ENCODE measurements at regions not wholly inside any gene's neighbourhood (a gene's known extent, or its start where the extent isn't known, plus 50 kb on each side); places are given as distances from the start of the nearest gene placed in this dataset.
"Not testable (repeated sequence)": the region's sequence is repeated elsewhere in the genome, so short reads cannot be mapped to it uniquely, and the experiment has no call there.

- Mint-ChIP-seq H3K4me3 (no peak overlapping the region), H3K27ac (no peak overlapping the region), H3K9me3 (no peaks in the 10 kb centered on the region), H3K36me3 (ENCODE audit: low read depth) (no peaks in the 10 kb centered on the region), H3K4me1 (no peaks in the 10 kb centered on the region), H3K27me3 (no peaks in the 10 kb centered on the region)
- ChIA-PET POLR2A (no interaction called here), CTCF (no interaction called here)
- DNase-seq, result no peak
Measured at GRCh38 chr2:183530333-183530901, 406.2 kb downstream of the NUP35 start.

DNA sequence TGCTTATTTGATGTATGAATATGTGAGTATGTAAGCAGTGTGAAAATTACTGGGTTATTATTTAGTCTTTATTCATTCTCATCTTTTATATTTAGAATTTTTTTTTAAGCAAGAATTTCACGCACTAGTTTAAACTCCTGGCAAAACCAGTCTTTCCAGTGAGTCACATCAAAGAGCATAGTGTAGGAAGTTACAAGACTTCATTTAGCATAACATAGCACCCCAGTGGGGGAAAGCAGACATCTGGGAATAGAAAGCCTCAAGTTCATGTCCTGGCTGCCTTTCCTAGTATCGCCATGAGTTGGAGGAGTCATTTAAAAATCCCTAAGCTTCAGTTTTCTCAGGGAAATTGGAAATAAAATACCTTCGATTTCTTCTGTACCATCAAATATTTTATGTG, 408.3 kb downstream of the NUP35 start:
- H3K27ac Mint-ChIP-seq, result no peak overlapping the region
- POLR2A ChIA-PET, result no interaction called here
- CTCF ChIA-PET, result no interaction called here
- H3K4me1 Mint-ChIP-seq, result no peaks in the 10 kb centered on the region
- no peak overlapping the region for H3K4me3 Mint-ChIP-seq
- H3K36me3 Mint-ChIP-seq (ENCODE audit: low read depth), result no peaks in the 10 kb centered on the region
- DNase-seq, result no peak
- no peaks in the 10 kb centered on the region for H3K9me3 Mint-ChIP-seq
- no peaks in the 10 kb centered on the region for H3K27me3 Mint-ChIP-seq

- Mint-ChIP-seq H3K4me1 (no peaks in the 10 kb centered on the region), H3K9me3 (no peaks in the 10 kb centered on the region), H3K36me3 (ENCODE audit: low read depth) (no peaks in the 10 kb centered on the region), H3K4me3 (no peak overlapping the region), H3K27ac (no peak overlapping the region), H3K27me3 (no peaks in the 10 kb centered on the region)
- DNase-seq, result no peak
- POLR2A ChIA-PET, result no interaction called here
- CTCF ChIA-PET, result no interaction called here
Measured at GRCh38 chr2:183533021-183533420, 408.8 kb downstream of the NUP35 start.

DNA sequence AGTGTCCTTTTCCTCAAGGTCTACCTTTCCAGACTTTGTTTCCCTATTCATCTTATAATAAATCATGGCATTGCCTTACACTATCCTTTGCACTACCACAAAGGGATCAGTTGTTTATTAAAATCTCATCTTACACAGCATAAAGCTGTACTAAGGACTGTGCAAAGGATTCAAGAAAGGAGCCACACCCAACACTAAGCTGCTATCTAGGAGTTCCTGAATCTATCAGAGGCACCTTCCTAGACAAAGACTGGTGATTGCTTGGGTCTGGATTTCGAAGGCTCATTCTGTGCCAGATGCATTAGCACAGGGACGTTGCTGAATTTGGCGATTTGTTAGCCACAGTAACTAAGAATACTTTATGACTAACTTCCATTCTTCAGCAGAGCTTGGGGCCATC, 412.0 kb downstream of the NUP35 start:
- Mint-ChIP-seq H3K4me1 (no peaks in the 10 kb centered on the region), H3K27me3 (no peaks in the 10 kb centered on the region), H3K9me3 (no peaks in the 10 kb centered on the region), H3K36me3 (ENCODE audit: low read depth) (no peaks in the 10 kb centered on the region), H3K4me3 (no peak overlapping the region), H3K27ac (no peak overlapping the region)
- CTCF ChIA-PET, result no interaction called here
- POLR2A ChIA-PET, result no interaction called here
- no peak for DNase-seq

GRCh38 chr2:183536714-183537113, 412.5 kb downstream of the NUP35 start:
- Mint-ChIP-seq H3K36me3 (ENCODE audit: low read depth) (no peaks in the 10 kb centered on the region), H3K27ac (no peak overlapping the region), H3K27me3 (no peaks in the 10 kb centered on the region), H3K9me3 (no peaks in the 10 kb centered on the region), H3K4me1 (no peaks in the 10 kb centered on the region), H3K4me3 (no peak overlapping the region)
- CTCF ChIA-PET, result no interaction called here
- POLR2A ChIA-PET, result no interaction called here
- no peak for DNase-seq

- ChIA-PET POLR2A (no interaction called here), CTCF (no interaction called here)
- H3K9me3 Mint-ChIP-seq, result peaks cover 15% of the 10 kb centered on the region
- no peaks in the 10 kb centered on the region for H3K36me3 Mint-ChIP-seq (ENCODE audit: low read depth)
- no peak overlapping the region for H3K4me3 Mint-ChIP-seq
- DNase-seq, result no peak
- no peaks in the 10 kb centered on the region for H3K27me3 Mint-ChIP-seq
- no peaks in the 10 kb centered on the region for H3K4me1 Mint-ChIP-seq
- no peak overlapping the region for H3K27ac Mint-ChIP-seq
Measured at GRCh38 chr2:183541766-183542165, 417.5 kb downstream of the NUP35 start.

GRCh38 chr2:183542606-183543005, 418.4 kb downstream of the NUP35 start:
- Mint-ChIP-seq H3K9me3 (peaks cover 21% of the 10 kb centered on the region), H3K27ac (no peak overlapping the region), H3K36me3 (ENCODE audit: low read depth) (no peaks in the 10 kb centered on the region), H3K4me1 (no peaks in the 10 kb centered on the region), H3K27me3 (no peaks in the 10 kb centered on the region), H3K4me3 (no peak overlapping the region)
- ChIA-PET CTCF (no interaction called here), POLR2A (no interaction called here)
- no peak for DNase-seq

DNA sequence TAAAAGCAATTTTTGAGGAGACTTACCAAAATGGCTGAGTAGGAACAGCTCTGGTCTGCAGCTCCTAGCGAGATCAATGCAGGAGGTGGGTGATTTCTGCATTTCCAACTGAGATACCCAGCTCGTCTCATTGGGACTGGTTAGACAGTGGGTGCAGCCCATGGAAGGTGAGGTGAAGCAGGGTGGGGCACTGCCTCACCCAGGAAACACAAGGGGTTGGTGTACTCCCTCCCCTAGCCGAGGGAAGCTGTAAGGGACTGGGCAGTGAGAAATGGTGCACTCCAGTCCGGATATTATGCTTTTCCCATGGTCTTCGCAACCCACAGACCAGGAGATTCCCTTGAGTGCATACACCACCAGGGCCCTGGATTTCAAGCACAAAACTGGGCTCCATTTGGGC, 419.0 kb downstream of the NUP35 start:
- Mint-ChIP-seq H3K4me3 (no peak overlapping the region), H3K9me3 (peaks cover 24% of the 10 kb centered on the region), H3K27ac (no peak overlapping the region), H3K4me1 (no peaks in the 10 kb centered on the region), H3K36me3 (ENCODE audit: low read depth) (no peaks in the 10 kb centered on the region), H3K27me3 (no peaks in the 10 kb centered on the region)
- ChIA-PET CTCF (no interaction called here), POLR2A (no interaction called here)
- no peak for DNase-seq

GRCh38 chr2:183543731-183544130, 419.5 kb downstream of the NUP35 start:
- no peak overlapping the region for H3K27ac Mint-ChIP-seq
- H3K9me3 Mint-ChIP-seq, result peaks cover 24% of the 10 kb centered on the region
- POLR2A ChIA-PET, result no interaction called here
- H3K4me1 Mint-ChIP-seq, result no peaks in the 10 kb centered on the region
- H3K27me3 Mint-ChIP-seq, result no peaks in the 10 kb centered on the region
- no peaks in the 10 kb centered on the region for H3K36me3 Mint-ChIP-seq (ENCODE audit: low read depth)
- DNase-seq, result no peak
- no peak overlapping the region for H3K4me3 Mint-ChIP-seq
- CTCF ChIA-PET, result no interaction called here

DNA sequence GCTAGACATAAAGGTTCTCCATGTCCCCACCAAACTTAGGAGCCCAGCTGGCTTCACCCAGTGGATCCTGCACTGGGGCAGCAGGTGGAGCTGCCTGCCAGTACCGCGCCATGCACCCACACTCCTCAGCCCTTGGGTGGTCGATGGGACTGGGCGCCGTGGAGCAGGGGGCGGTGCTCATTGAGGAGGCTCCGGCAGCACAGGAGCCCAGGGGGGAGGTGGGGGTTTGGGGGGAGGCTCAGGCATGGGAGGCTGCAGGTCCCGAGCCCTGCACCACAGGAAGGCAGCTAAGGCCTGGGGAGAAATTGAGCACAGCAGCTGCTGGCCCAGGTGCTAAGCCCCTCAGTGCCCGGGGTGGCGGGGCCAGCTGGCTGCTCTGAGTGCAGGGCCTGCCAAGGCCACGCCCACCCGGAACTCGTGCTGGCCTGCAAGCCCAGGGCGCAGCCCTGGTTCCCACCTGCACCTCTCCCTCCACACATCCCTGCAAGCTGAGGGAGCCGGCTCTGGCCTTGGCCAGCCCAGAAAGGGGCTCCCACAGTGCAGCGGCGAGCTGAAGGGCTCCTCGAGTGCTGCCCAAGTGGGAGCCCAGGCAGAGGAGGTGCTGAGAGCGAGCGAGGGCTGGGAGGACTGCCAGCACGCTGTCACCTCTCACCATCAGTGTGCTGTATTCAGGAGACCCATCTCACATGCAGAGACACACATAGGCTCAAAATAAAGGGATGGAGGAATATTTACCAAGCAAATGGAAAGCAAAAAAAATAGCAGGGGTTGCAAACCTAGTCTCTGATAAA, 422.5 kb downstream of the NUP35 start:
- H3K27ac Mint-ChIP-seq; POLR2A ChIA-PET; H3K27me3 Mint-ChIP-seq; H3K4me3 Mint-ChIP-seq; DNase-seq; H3K4me1 Mint-ChIP-seq; CTCF ChIA-PET; H3K36me3 Mint-ChIP-seq (ENCODE audit: low read depth): not testable (repeated sequence)
- peaks cover 24% of the 10 kb centered on the region for H3K9me3 Mint-ChIP-seq

DNA sequence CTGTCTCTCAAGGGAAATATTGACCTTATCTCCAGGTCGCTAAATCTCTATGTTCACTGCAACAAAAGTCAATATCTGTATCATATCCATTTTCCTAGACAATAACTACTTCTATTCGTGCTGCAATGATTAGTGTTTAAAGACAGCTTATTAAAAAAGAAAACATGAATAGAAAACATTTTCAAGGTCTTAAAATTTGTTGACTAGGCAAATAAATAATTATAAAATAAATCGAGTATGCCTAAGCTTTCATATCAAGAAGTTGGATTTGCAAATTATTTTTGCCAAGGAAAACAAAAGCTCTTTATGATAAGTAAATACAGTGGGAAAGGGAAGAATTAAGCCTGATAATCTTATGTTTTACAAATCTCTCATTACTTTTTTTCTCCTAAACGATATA, 428.5 kb downstream of the NUP35 start:
- no peaks in the 10 kb centered on the region for H3K27me3 Mint-ChIP-seq
- no peak overlapping the region for H3K27ac Mint-ChIP-seq
- ChIA-PET POLR2A (no interaction called here), CTCF (no interaction called here)
- no peaks in the 10 kb centered on the region for H3K36me3 Mint-ChIP-seq (ENCODE audit: low read depth)
- no peak overlapping the region for H3K4me3 Mint-ChIP-seq
- H3K9me3 Mint-ChIP-seq, result peaks cover 6% of the 10 kb centered on the region
- no peak for DNase-seq
- no peaks in the 10 kb centered on the region for H3K4me1 Mint-ChIP-seq

DNA sequence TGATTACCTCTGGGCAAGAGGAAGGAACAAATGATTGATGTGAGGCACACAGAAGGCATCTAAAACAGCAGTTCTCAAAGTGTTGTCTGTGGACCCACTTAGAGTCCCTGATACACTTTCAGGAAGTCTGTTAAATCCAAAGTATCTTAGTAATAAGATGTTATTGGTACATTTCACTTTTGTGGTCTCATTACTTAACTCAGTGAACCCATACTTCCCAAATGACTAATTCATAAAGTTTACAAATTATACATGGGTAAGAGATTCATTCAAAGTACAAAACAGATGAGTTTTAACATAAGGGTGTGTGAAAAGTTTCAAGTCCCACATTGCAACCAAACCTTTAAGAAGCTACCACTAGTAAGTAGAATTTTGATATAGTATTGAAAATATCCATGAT, 440.5 kb downstream of the NUP35 start:
- POLR2A ChIA-PET, result no interaction called here
- DNase-seq, result no peak

DNA sequence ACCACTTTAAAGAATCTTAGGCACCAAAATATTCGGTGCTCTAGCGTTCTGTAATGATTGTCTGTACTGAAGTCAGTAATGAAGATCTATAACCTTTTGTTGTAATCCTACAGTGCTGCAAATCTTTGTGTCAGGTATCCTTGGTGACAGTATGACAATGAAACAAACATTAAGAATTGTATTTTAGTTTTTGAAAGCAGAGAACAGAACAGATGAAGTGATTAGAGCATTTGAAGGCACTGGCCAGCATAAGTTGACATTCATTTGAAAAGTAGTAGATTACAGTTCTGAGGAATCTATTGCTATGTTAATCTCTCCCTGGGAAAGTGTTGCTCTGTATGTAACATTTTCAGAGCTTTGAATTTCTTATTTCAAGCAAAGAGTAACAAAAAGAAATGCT, 451.2 kb downstream of the NUP35 start:
- H3K4me3 Mint-ChIP-seq, result no peak overlapping the region
- no peaks in the 10 kb centered on the region for H3K4me1 Mint-ChIP-seq
- ChIA-PET POLR2A (no interaction called here), CTCF (interaction anchor here (0.6 kb wide), 1 partner anchor 602 kb away, joined by 3 read pairs; no protein-coding TSS in a partner anchor)
- DNase-seq, result no peak
- H3K27me3 Mint-ChIP-seq, result no peaks in the 10 kb centered on the region
- H3K36me3 Mint-ChIP-seq (ENCODE audit: low read depth), result no peaks in the 10 kb centered on the region
- peaks cover 14% of the 10 kb centered on the region for H3K9me3 Mint-ChIP-seq
- H3K27ac Mint-ChIP-seq, result no peak overlapping the region

More for the DNA sequence above, 440.5 kb downstream of the NUP35 start:
- Mint-ChIP-seq H3K27me3 (no peaks in the 10 kb centered on the region), H3K4me1 (no peaks in the 10 kb centered on the region), H3K9me3 (no peaks in the 10 kb centered on the region), H3K36me3 (ENCODE audit: low read depth) (no peaks in the 10 kb centered on the region), H3K27ac (no peak overlapping the region), H3K4me3 (no peak overlapping the region)
- CTCF ChIA-PET, result no interaction called here

DNA sequence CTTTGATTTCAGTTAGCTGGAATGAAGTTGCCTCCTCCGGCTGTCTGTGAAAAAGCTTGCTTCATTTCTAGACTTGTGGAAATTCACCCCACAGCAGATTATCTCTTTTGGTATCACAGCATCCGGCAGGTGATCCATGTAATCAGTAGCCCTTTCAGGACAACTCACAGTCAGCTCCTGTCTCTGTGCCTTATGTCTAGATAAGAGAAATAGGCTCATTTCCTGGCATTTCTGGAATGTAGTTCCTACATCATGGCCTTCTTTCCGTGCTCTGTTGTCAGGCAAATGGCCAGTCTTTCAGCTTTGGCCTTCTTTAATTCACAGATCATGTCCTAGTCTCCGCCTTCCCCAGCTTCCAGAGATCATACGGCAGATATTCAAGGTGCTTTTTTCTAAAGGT, 455.4 kb downstream of the NUP35 start:
- Mint-ChIP-seq H3K4me1 (no peaks in the 10 kb centered on the region), H3K27me3 (no peaks in the 10 kb centered on the region), H3K36me3 (ENCODE audit: low read depth) (no peaks in the 10 kb centered on the region), H3K9me3 (peaks cover 13% of the 10 kb centered on the region), H3K27ac (no peak overlapping the region), H3K4me3 (no peak overlapping the region)
- ChIA-PET CTCF (no interaction called here), POLR2A (no interaction called here)
- no peak for DNase-seq

All from activated CD4-positive, alpha-beta T cell treated with anti-CD3 and anti-CD28 coated beads, Interleukin-2, amount 10 ng/mL, durations not matched to agents 7 days and 5 days (primary cell).